Smooth muscle cell (in vitro differentiated cells): ENCODE measurements at regions not wholly inside any gene's neighbourhood (a gene's known extent, or its start where the extent isn't known, plus 50 kb on each side); places are given as distances from the start of the nearest gene placed in this dataset.

Experiments
- DNase-seq: peaks from one replicate; lab custom pipeline; 2025; ENCODE audit not compliant: unreplicated experiment; lab: John Stamatoyannopoulos, UW
- H2AFZ ChIP-seq: fragments of 200-600 bp; sonication (generic); 2 replicates; pipeline ENCODE4 v1.6.0; 2016; ENCODE audit warnings: antibody characterized with exemption, low read depth, mild to moderate bottlenecking
- H3F3A ChIP-seq: fragments of 200-600 bp; sonication (generic); 2 replicates; pipeline ENCODE4 v1.6.0; 2017; ENCODE audit warnings: antibody characterized with exemption, low read depth
- H3K27ac ChIP-seq: fragments of 200-600 bp; sonication (generic); 2 replicates; pipeline ENCODE4 v1.5.1; 2016; ENCODE audit warnings: low read depth, mild to moderate bottlenecking
- H3K27me3 ChIP-seq: fragments of 200-600 bp; sonication (generic); 2 replicates; pipeline ENCODE4 v1.6.1; 2016; ENCODE audit warnings: low read depth, mild to moderate bottlenecking
- H3K36me3 ChIP-seq: fragments of 200-600 bp; sonication (generic); 2 replicates; pipeline ENCODE4 v1.5.1; 2016; ENCODE audit warnings: low read depth
- H3K4me1 ChIP-seq: fragments of 200-600 bp; sonication (generic); 2 replicates; pipeline ENCODE4 v1.5.1; 2016; ENCODE audit warnings: low read depth
- H3K4me2 ChIP-seq: fragments of 200-600 bp; sonication (generic); 2 replicates; pipeline ENCODE4 v1.6.0; 2016; ENCODE audit warnings: mild to moderate bottlenecking
- H3K4me3 ChIP-seq: fragments of 200-600 bp; sonication (generic); 2 replicates; pipeline ENCODE4 v1.5.1; 2016; ENCODE audit warnings: mild to moderate bottlenecking
- H3K79me2 ChIP-seq: fragments of 200-600 bp; sonication (generic); 2 replicates; pipeline ENCODE4 v1.6.0; 2016; ENCODE audit warnings: low read depth, mild to moderate bottlenecking
- H3K9ac ChIP-seq: fragments of 200-600 bp; sonication (generic); 2 replicates; pipeline ENCODE4 v1.6.0; 2016; ENCODE audit warnings: low read depth
- H3K9me3 ChIP-seq: fragments of 200-600 bp; sonication (generic); replicated peaks from 2 replicates; pipeline ENCODE4 v1.5.1; 2016; ENCODE audit warnings: low read depth
- H4K20me1 ChIP-seq: fragments of 200-600 bp; sonication (generic); 2 replicates; pipeline ENCODE4 v1.6.0; 2016; ENCODE audit warnings: low read depth
- CTCF ChIP-seq: fragments of 200-600 bp; sonication (generic); IDR thresholded peaks from 2 replicates; pipeline ENCODE4 v1.5.1; 2017; ENCODE audit warnings: borderline replicate concordance, mild to moderate bottlenecking, antibody characterized with exemption; ENCODE audit not compliant: insufficient read depth, poor library complexity, severe bottlenecking
- WGBS: methylation state at CpG from one replicate; pipeline ENCODE4 v1.1.7; 2016; ENCODE audit warnings: low lambda C conversion rate; 5-methylcytosine and 5-hydroxymethylcytosine counted together

- TF ChIP-seq CTCF: no peak
- H3K27me3 ChIP-seq: no peaks in the 10 kb centered on the region
- H2AFZ ChIP-seq: no peak overlapping the region
- H3K79me2 ChIP-seq: no peaks in the 10 kb centered on the region
- no peaks in the 10 kb centered on the region for H3K9me3 ChIP-seq
- no peaks in the 10 kb centered on the region for H3F3A ChIP-seq
- no peak overlapping the region for H3K4me3 ChIP-seq
- no peaks in the 10 kb centered on the region for H3K4me1 ChIP-seq
- no peaks in the 10 kb centered on the region for H3K36me3 ChIP-seq
- no peak overlapping the region for H3K4me2 ChIP-seq
- H3K27ac ChIP-seq: no peak overlapping the region
- no peak overlapping the region for H3K9ac ChIP-seq
- no peak for DNase-seq
- H4K20me1 ChIP-seq: no peaks in the 10 kb centered on the region
Measured at GRCh38 chrX:11836284-11836683, 78.2 kb downstream of the MSL3 start.

- H3K27me3 ChIP-seq: no peaks in the 10 kb centered on the region
- no peak overlapping the region for H3K27ac ChIP-seq
- 57% methylated on average over 3 of the region's 3 CpGs for WGBS
- no peaks in the 10 kb centered on the region for H4K20me1 ChIP-seq
- H2AFZ ChIP-seq: no peak overlapping the region
- H3K79me2 ChIP-seq: no peaks in the 10 kb centered on the region
- DNase-seq: no peak
- H3K4me3 ChIP-seq: no peak overlapping the region
- no peaks in the 10 kb centered on the region for H3K4me1 ChIP-seq
- TF ChIP-seq CTCF: no peak
- no peaks in the 10 kb centered on the region for H3F3A ChIP-seq
- no peaks in the 10 kb centered on the region for H3K36me3 ChIP-seq
- H3K9me3 ChIP-seq: no peaks in the 10 kb centered on the region
- H3K9ac ChIP-seq: no peak overlapping the region
- no peak overlapping the region for H3K4me2 ChIP-seq
Measured at GRCh38 chrX:11837437-11837836, 79.4 kb downstream of the MSL3 start.

- Histone ChIP-seq H3K36me3 (no peaks in the 10 kb centered on the region), H3K4me3 (no peak overlapping the region), H3K4me1 (no peaks in the 10 kb centered on the region), H3K79me2 (no peaks in the 10 kb centered on the region), H3F3A (no peaks in the 10 kb centered on the region), H3K9me3 (no peaks in the 10 kb centered on the region), H3K4me2 (no peak overlapping the region), H2AFZ (no peak overlapping the region), H3K27me3 (no peaks in the 10 kb centered on the region), H3K27ac (no peak overlapping the region), H4K20me1 (no peaks in the 10 kb centered on the region), H3K9ac (no peak overlapping the region)
- WGBS: 86% methylated on average over 2 of the region's 2 CpGs
- no peak for DNase-seq
- no peak for TF ChIP-seq CTCF
Measured at GRCh38 chrX:11864171-11864570, 106.1 kb downstream of the MSL3 start.

GRCh38 chrX:11867610-11868345, 109.7 kb downstream of the MSL3 start:
- Histone ChIP-seq H3K9me3 (no peaks in the 10 kb centered on the region), H3K4me2 (no peak overlapping the region), H3K36me3 (no peaks in the 10 kb centered on the region), H2AFZ (no peak overlapping the region), H3K27me3 (no peaks in the 10 kb centered on the region), H3K4me1 (no peaks in the 10 kb centered on the region), H3K4me3 (no peak overlapping the region), H3K9ac (no peak overlapping the region), H4K20me1 (no peaks in the 10 kb centered on the region), H3K79me2 (no peaks in the 10 kb centered on the region), H3F3A (no peaks in the 10 kb centered on the region), H3K27ac (no peak overlapping the region)
- TF ChIP-seq CTCF: no peak
- WGBS: 72% methylated on average over 7 of the region's 7 CpGs
- DNase-seq: no peak
